ENCODE measurements at regions not wholly inside any gene's neighbourhood (a gene's known extent, or its start where the extent isn't known, plus 50 kb on each side); places are given as distances from the start of the nearest gene placed in this dataset.

GRCh38 chr14:76656592-76656991 lies 104.7 kb upstream of the VASH1 start:
- Mint-ChIP-seq H3K27me3 (ENCODE audit: low read depth) (peaks cover 25% of the 10 kb centered on the region), H3K9me3 (ENCODE audit: low read depth) (peaks cover 21% of the 10 kb centered on the region), H3K27ac (ENCODE audit: unreplicated experiment) (no peak overlapping the region), H3K4me1 (ENCODE audit: low read depth) (no peaks in the 10 kb centered on the region), H3K4me3 (ENCODE audit: unreplicated experiment) (no peak overlapping the region), H3K36me3 (ENCODE audit: low read depth) (peaks cover 2% of the 10 kb centered on the region)
- no peak for DNase-seq (ENCODE audit: low spot score)
- no peak for TF ChIP-seq CTCF (IDR thresholded peaks at IDR 0.05)

- Mint-ChIP-seq H3K36me3 (ENCODE audit: low read depth) (peaks cover 2% of the 10 kb centered on the region), H3K4me1 (ENCODE audit: low read depth) (no peaks in the 10 kb centered on the region), H3K27ac (ENCODE audit: unreplicated experiment) (no peak overlapping the region), H3K27me3 (ENCODE audit: low read depth) (peaks cover 25% of the 10 kb centered on the region), H3K9me3 (ENCODE audit: low read depth) (peaks cover 21% of the 10 kb centered on the region), H3K4me3 (ENCODE audit: unreplicated experiment) (no peak overlapping the region)
- no peak for TF ChIP-seq CTCF (IDR thresholded peaks at IDR 0.05)
- DNase-seq (ENCODE audit: low spot score) = no peak
Observed at GRCh38 chr14:76657404-76657803, 103.9 kb upstream of the VASH1 start.

- no peak for TF ChIP-seq CTCF (IDR thresholded peaks at IDR 0.05)
- Mint-ChIP-seq H3K36me3 (ENCODE audit: low read depth) (peaks cover 2% of the 10 kb centered on the region), H3K27me3 (ENCODE audit: low read depth) (peaks cover 25% of the 10 kb centered on the region), H3K4me1 (ENCODE audit: low read depth) (no peaks in the 10 kb centered on the region), H3K4me3 (ENCODE audit: unreplicated experiment) (no peak overlapping the region), H3K27ac (ENCODE audit: unreplicated experiment) (no peak overlapping the region), H3K9me3 (ENCODE audit: low read depth) (peaks cover 21% of the 10 kb centered on the region)
- DNase-seq (ENCODE audit: low spot score) = no peak
Observed at GRCh38 chr14:76657846-76658245, 103.4 kb upstream of the VASH1 start.

- peaks cover 23% of the 10 kb centered on the region for H3K9me3 Mint-ChIP-seq (ENCODE audit: low read depth)
- no peak overlapping the region for H3K4me3 Mint-ChIP-seq (ENCODE audit: unreplicated experiment)
- H3K27me3 Mint-ChIP-seq (ENCODE audit: low read depth) = peaks cover 9% of the 10 kb centered on the region
- DNase-seq (ENCODE audit: low spot score) = no peak
- no peaks in the 10 kb centered on the region for H3K4me1 Mint-ChIP-seq (ENCODE audit: low read depth)
- TF ChIP-seq CTCF (IDR thresholded peaks at IDR 0.05) = no peak
- H3K36me3 Mint-ChIP-seq (ENCODE audit: low read depth) = peaks cover 2% of the 10 kb centered on the region
- no peak overlapping the region for H3K27ac Mint-ChIP-seq (ENCODE audit: unreplicated experiment)
Observed at GRCh38 chr14:76662580-76662979, 98.7 kb upstream of the VASH1 start.

GRCh38 chr14:76664790-76665189 lies 96.5 kb upstream of the VASH1 start:
- no peak overlapping the region for H3K4me3 Mint-ChIP-seq (ENCODE audit: unreplicated experiment)
- peaks cover 18% of the 10 kb centered on the region for H3K9me3 Mint-ChIP-seq (ENCODE audit: low read depth)
- no peak for DNase-seq (ENCODE audit: low spot score)
- H3K27ac Mint-ChIP-seq (ENCODE audit: unreplicated experiment) = no peak overlapping the region
- H3K27me3 Mint-ChIP-seq (ENCODE audit: low read depth) = peaks cover 7% of the 10 kb centered on the region
- H3K4me1 Mint-ChIP-seq (ENCODE audit: low read depth) = peaks cover under 1% of the 10 kb centered on the region
- H3K36me3 Mint-ChIP-seq (ENCODE audit: low read depth) = no peaks in the 10 kb centered on the region
- no peak for TF ChIP-seq CTCF (IDR thresholded peaks at IDR 0.05)

Measured in chondrocyte (in vitro differentiated cells).